Hematopoietic multipotent progenitor cell treated with erythropoietin and hydrocortisone succinate and interleukin-3 and kit ligand, for 6 days (in vitro differentiated cells): ENCODE measurements at regions not wholly inside any gene's neighbourhood (a gene's known extent, or its start where the extent isn't known, plus 50 kb on each side); places are given as distances from the start of the nearest gene placed in this dataset.

Experiments used
- DNase-seq: peaks from one replicate; pipeline ENCODE4 v3.0.0-alpha.2; 2015

DNA sequence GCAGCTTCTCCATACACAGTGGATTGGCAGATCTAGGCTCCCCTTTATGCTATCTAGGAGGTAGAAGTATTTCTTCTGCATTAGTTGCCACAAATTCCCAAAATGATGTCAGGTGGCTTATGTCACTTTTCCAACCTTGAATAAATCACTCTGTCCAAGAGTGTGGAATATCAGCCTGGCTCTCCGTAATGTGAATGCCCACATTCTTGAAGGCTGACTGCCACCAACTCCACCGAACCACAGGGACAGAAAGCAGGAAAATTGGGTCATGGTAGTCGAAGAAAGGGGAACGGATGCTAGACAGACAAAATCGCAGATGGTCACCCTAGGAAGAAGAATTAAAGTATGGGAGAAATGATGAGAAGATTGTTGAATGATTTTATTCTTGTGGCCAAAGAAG, 624.9 kb upstream of the CDH2 start:
- DNase-seq: no peak

- no peak for DNase-seq
Observed at GRCh38 chr18:28794459-28795245, 617.7 kb upstream of the CDH2 start.

DNA sequence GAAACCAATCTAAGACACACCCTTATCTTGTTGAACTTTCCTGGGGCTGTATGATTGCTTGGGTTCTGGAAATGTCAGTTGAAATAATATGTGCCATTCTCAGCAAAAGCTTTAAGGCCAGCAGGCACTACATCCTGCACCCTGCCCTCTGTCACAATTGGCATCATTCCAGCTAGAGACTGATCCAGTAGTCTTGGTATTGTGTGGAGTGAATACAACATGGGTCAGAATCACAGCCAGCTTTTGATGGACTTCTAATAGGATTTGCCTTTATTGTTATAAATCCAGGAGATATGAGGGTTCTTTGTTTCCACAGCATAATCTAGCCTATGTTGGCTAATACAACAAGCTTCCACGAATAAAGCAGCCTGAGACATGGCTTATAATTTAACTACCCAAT, 617.0 kb upstream of the CDH2 start:
- DNase-seq: no peak

DNA sequence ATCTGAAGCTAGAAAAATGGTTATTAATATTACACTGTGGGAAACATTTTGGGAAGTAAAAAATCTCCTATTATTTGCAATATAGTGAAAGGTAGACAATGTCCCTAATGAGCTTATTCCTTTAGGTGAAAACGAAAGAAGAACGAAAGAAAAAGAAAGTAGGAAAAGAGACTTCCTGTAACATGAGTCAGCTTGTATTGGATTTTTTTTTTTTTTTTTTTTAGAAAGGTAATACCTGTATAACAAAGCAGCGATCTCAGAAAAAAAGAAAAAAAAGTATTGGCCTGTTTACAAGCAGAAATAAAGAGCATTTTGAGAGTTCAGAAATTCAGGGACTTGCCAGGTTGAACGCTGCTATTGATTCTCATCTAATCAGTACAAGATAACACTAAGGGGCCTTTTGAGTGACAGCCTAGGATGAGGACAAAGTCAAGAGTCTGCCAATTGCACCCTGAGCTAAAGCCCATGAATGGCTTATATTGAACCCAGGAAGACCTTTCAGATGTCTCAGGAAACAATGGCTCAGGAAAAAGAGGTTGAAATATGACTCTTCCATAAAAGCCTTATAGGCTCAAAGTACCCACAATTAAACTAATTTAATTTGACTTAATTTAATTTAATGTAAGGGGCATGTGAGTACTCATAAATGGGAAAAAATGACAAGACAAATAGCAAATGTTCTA, 615.6 kb upstream of the CDH2 start:
- DNase-seq: no peak

DNA sequence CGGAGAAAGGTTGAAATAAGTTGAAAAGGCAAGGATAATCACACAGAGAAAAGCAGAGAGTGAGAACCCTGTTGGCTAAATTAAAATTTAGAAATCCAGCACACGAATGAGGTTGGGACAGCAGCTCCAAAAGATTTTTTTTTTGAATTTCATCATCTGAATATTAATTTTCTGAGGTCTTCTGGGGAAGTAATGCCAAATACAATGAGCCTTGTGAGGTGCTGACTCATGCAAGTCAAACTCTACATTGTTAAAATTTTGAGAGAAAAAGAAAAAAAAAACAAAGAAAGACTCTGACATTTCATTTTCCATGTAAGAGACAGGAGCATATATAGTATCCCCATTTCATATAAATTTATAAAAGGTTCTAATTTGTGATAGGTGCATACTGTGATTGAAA, 614.2 kb upstream of the CDH2 start:
- no peak for DNase-seq

DNA sequence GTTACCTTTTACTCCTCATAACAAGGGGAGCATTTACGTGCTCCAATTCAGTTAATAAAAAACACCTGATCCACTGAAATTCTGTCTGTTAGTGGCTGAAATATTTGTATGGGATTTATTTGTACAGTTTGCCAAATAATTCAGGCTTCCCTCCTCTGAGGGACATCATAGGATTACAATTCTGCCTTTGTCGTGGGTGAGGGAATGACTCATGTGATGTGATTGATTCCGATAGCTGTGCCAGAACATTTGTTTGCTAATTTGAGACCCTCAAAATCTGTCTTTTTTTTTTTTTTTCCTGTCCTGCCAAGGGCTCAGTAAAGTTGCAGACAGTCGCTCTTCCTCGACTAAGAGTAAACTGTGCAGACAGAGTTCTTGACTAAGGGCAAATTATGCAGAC, 612.6 kb upstream of the CDH2 start:
- no peak for DNase-seq

GRCh38 chr18:28786926-28787325, 610.0 kb upstream of the CDH2 start:
- no peak for DNase-seq

DNA sequence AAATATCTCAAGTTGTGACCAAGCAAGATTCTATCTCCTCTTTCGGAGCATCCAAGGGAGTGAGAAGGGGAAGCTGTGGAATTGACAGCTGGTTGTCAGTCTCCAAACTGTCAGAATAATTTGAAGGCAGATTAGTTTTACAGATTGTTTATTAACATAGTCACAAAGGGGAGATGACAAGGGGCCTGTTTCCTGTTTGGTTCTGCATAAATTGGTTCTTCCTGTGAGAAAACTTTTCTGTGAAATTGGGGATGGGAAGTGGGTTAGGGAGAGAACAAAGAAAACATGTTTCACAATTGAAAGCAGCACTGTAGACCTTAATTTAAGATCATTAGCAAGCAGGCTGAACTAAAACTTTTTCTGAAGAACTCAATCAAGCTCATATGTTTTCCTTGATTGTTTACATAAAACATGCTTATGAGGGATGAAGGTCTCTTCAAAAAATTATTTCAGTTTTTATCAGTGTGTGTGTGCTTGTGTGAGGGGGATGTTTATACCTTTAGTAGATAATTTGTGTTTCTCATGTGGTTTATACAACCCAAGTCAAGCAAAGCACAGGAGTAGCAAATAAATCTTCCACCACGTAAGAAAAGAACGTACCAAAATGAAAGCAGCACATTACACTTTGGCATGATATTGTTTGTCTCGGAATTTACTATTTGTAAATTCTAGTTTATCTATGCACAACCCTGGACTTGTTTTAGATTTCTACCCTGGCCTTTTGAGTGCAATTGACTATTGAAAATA, 604.9 kb upstream of the CDH2 start:
- no peak for DNase-seq

- no peak for DNase-seq
Observed at GRCh38 chr18:28778706-28779105, 601.8 kb upstream of the CDH2 start.

GRCh38 chr18:28777756-28778155, 600.8 kb upstream of the CDH2 start:
- DNase-seq: no peak

GRCh38 chr18:28771849-28772248, 594.9 kb upstream of the CDH2 start:
- no peak for DNase-seq

GRCh38 chr18:28768791-28769768, 592.1 kb upstream of the CDH2 start:
- no peak for DNase-seq

GRCh38 chr18:28767727-28768211, 590.8 kb upstream of the CDH2 start:
- no peak for DNase-seq

GRCh38 chr18:28767201-28767600, 590.3 kb upstream of the CDH2 start:
- no peak for DNase-seq

GRCh38 chr18:28766721-28767120, 589.8 kb upstream of the CDH2 start:
- DNase-seq: no peak

DNA sequence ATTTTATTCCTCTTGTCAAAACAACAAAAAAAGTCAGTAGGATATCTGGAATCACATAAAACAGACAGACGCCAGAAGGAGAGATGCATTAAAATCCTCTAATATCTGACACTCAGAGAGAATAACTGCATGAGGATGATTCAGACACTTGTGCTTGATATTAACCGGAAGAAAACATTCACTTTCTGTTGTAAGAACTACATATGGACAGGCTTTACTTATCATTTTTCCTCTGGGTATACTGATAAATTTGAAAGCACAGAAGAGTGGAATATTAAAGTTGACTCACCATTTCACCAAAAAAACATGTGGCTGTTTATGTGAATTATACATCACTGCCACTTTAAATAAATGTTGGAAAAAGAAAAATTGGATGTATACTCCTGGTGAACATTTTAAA, 589.1 kb upstream of the CDH2 start:
- no peak for DNase-seq

GRCh38 chr18:28760299-28760698, 583.4 kb upstream of the CDH2 start:
- no peak for DNase-seq

- DNase-seq: no peak
Observed at GRCh38 chr18:28757466-28758008, 580.6 kb upstream of the CDH2 start.

DNA sequence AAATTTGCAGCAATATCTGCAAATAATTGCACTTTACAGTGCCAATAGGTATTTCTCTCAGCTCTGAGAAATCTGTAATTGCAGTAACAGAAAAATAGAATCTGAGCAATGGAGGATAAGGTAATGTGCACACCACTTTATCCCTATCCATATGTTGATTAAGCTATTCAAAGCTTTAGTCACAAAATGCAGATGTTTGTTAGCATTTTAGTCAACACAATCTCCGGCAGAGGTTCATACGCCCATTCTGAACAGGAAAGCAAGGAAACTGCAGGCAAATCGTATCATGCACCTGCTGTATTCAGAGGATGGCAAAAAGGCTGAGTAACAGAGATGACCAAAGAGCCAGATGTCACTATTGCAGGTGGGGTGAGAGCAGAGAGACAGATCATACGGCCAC, 566.2 kb upstream of the CDH2 start:
- no peak for DNase-seq

GRCh38 chr18:28740575-28740974, 563.6 kb upstream of the CDH2 start:
- DNase-seq: no peak

GRCh38 chr18:28736951-28737350, 560.0 kb upstream of the CDH2 start:
- no peak for DNase-seq

DNA sequence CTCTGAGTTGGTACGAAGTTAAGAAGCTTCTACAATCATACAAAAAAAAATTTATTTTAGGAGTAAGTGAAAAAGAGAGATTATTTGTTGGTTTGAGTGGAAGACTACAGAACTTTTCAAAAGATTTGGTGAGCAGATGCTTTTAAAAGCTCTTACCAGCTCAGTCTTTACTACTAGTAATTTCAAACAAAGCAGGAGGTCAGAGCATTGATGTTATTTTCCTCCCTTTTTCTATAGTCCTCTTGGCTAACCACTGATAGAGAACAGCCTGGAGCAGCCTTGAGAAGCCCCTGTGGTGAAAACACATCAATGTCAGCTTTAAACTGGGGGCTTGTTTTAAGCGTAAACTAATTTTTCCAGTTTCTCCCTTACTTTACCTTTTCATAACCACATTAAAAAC, 559.3 kb upstream of the CDH2 start:
- DNase-seq: no peak
